ENCODE measurements at regions not wholly inside any gene's neighbourhood (a gene's known extent, or its start where the extent isn't known, plus 50 kb on each side); places are given as distances from the start of the nearest gene placed in this dataset.

- no peak for DNase-seq
Measured at GRCh38 chr2:59920307-59920706, 633.1 kb downstream of the BCL11A start.

GRCh38 chr2:59919579-59919978, 633.9 kb downstream of the BCL11A start:
- no peak for DNase-seq

DNA sequence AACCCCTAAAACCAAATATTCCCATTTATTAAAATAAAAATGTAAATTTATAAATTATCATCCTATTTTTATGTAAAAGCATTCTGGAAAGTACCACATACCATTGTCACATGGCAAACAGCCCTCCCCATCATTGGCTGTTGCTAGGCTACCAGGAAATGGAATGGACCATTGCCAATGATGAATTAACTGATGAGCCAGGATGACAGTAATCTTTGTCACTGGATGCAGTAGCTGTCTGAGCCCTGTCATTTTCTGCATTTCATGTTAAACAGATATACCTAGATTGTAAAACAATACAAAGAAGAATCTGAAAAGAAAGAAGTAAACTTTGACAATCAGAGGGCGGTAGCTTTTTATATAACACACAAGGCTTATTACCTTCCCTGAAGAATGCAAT, 641.4 kb downstream of the BCL11A start:
- DNase-seq, result no peak

- DNase-seq, result no peak
Measured at GRCh38 chr2:59910166-59910565, 643.3 kb downstream of the BCL11A start.

DNA sequence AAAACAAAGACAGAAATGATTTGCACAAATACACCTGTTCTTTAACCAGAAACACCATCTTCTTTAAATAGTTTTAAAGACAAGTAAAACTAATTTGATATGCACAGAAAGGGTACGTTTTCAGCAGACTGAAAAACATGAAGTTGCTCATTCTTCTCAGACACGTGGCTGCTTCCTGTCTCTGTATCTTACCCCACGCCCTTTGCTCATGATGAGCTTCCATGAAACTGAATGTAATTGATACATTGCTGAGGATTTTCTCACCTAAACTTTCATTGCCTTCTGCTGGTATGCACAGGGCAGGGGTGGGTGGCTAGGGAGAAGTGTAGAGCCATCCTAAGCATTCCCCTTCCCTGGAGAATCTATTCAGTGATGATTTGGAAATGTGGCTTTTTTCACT, 644.3 kb downstream of the BCL11A start:
- DNase-seq, result no peak

GRCh38 chr2:59905731-59906130, 647.7 kb downstream of the BCL11A start:
- DNase-seq, result no peak

GRCh38 chr2:59903994-59904544, 649.4 kb downstream of the BCL11A start:
- DNase-seq, result no peak

GRCh38 chr2:59900728-59901452, 652.6 kb downstream of the BCL11A start:
- no peak for DNase-seq

- no peak for DNase-seq
Measured at GRCh38 chr2:59899692-59900091, 653.8 kb downstream of the BCL11A start.

GRCh38 chr2:59896499-59897245, 656.8 kb downstream of the BCL11A start:
- no peak for DNase-seq

DNA sequence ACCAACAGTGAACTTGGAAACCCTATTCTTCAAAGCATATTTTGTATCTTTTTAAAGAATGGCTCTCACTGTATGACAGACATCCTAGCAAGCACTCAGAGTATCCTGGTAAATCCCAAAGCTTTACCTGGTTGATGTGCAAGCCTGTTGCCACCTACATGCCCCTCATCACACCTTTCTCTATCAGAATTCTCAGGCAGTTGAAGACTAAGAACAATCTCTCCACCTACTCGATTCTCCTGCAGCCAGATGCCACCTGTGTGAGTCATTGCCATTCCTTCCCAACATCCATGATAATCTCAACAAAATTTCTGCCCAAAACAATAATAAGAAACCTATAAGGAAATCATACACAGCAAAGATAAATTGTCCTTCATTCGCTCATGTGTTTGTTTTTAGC, 659.8 kb downstream of the BCL11A start:
- DNase-seq, result no peak

- DNase-seq, result no peak
Measured at GRCh38 chr2:59892398-59892797, 661.1 kb downstream of the BCL11A start.

DNA sequence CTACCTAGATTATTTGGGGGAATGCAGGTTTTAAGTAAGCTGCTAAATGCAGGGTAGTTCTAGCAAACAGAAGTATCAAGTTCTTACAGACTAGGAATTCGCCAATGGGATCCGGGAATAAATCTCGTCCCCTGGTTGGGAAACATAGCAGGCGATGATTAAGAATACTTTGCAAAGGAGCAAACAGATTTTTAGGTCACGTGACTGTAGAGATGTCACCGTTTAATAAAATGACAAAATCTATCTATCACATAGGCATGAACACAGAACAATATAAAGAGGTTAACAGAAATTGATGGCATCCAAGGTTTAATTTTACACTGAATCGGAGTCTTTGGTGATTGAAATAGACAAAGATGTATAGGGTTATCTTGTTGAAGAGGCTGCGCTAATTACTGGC, 664.1 kb downstream of the BCL11A start:
- no peak for DNase-seq

DNA sequence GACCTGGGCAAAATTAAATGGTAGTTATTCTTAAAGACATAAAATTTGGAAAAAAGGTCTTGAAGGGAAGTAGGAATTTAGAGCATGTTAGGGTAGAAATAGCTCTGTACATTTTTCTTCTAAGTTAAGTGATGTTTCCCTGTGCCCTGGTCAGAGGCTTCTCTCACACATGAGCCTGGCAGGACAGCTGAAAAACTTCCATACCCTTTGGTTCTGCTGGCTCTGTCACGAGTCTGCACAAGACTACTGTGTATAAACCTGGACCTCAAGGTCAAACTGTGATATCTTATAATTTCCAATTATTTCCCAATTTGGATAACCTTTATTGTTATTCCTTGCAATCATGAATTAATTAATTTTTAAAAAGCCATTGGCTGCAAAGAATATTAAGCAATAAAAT, 664.7 kb downstream of the BCL11A start:
- no peak for DNase-seq

- DNase-seq, result no peak
Measured at GRCh38 chr2:59888015-59888414, 665.4 kb downstream of the BCL11A start.

GRCh38 chr2:59887366-59887765, 666.1 kb downstream of the BCL11A start:
- no peak for DNase-seq

DNA sequence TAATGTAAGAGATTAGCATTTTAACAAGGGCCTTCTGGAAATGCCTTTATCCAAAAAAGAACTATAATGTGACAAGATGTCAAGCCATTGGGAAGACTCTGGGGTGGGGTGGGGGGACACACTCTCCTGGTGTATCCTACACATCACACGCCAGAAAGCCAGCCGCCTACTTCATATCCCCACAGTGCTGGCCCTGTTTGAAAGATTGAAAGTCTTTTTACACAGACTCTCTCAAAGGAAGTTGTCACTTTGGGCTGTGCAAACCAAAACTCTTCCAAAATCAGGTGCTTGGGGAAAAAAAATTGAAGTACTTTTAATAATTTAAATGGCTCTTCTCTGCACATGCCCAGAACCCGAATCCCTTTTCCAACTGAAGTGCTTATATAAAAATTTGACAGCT, 666.7 kb downstream of the BCL11A start:
- no peak for DNase-seq

DNA sequence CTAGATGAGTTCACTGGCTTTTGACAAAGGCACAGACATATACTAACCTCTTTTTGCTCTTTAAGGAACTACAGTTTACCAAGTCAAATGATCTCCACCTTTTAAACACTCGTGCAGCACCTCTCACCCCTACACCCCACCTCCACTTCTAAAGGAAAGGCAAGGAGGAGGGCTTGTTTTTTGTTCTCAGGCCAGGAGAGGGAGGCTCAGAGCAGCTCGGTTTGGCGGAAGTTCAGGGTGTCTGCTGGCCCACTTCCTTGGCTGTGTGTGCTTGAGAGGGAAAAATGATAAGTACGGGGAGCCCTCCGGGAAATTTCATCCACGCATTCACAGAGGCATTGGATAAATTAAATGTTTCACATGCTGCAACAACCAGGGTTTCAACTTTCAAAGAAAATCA, 667.9 kb downstream of the BCL11A start:
- no peak for DNase-seq

DNA sequence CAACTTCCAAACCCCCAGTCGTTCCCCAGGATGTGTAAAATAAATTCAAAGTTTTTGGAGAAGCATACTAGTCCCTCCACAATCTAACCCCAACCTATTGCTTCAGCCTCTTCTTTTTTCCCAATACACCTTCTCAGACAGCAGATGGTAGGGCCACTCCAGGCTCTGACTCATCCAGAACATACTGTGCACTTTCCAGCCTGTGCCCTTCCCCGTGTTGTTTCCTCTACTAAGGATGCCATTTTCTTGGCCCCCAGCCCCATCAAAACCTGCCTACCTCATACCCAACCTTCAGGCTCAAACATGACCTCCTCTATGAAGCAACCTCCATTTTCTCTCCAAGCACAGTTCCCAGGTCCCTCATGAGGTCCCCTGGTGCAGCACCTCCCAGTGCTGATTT, 669.3 kb downstream of the BCL11A start:
- no peak for DNase-seq

GRCh38 chr2:59882822-59883221, 670.6 kb downstream of the BCL11A start:
- no peak for DNase-seq

- no peak for DNase-seq
Measured at GRCh38 chr2:59882279-59882678, 671.2 kb downstream of the BCL11A start.

GRCh38 chr2:59881218-59881617, 672.2 kb downstream of the BCL11A start:
- DNase-seq, result no peak

DNA sequence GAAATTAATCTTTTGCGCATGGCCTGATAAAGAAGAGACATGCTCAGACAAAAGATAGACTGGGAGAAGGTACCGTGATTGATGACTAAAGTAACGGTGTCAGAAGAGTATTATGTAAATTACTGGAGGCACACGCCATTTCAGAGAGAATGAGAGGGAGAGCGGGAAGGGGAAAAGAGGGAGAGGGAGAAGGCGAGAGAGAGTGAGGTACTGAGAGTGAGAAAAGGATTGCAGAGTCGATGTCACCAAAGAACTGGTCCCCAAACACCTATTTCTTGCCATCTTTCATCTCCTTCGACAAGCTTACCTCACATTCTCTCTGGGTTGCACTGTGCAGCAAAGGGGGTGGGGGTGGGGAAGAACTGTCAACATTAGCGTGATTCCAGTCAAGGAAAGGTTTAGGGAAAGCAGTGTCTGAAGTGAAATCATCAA, 673.7 kb downstream of the BCL11A start:
- DNase-seq, result no peak

GRCh38 chr2:59875836-59876235, 677.6 kb downstream of the BCL11A start:
- DNase-seq, result no peak

Data from skin of body (tissue), 1 donor.